HEK293T (cell line): ENCODE measurements at regions not wholly inside any gene's neighbourhood (a gene's known extent, or its start where the extent isn't known, plus 50 kb on each side); places are given as distances from the start of the nearest gene placed in this dataset.

Experiments
- ARNT ChIP-seq: fragments of 450-650 bp; IDR thresholded peaks from 2 replicates; pipeline ENCODE4 v1.6.1; 2017; ENCODE audit warnings: mild to moderate bottlenecking
- CTBP1 ChIP-seq: fragments of 450-650 bp; IDR thresholded peaks from 2 replicates; pipeline ENCODE4 v1.6.1; 2016; ENCODE audit warnings: borderline replicate concordance
- NFRKB ChIP-seq: fragments of 450-650 bp; IDR thresholded peaks from 2 replicates; pipeline ENCODE4 v1.6.1; 2016; ENCODE audit warnings: mild to moderate bottlenecking, moderate library complexity
- SP1 ChIP-seq: fragments of 450-650 bp; IDR thresholded peaks from 2 replicates; pipeline ENCODE4 v1.6.1; 2017
- SUZ12 ChIP-seq: fragments of 450-650 bp; IDR thresholded peaks from 2 replicates; pipeline ENCODE4 v1.6.1; 2016; ENCODE audit warnings: mild to moderate bottlenecking
- ZNF384 ChIP-seq: fragments of 450-650 bp; IDR thresholded peaks from 2 replicates; pipeline ENCODE4 v1.6.1; 2016

GRCh38 chr2:8431446-8432125 lies 250.3 kb upstream of the ID2 start:
- TF ChIP-seq ZNF384 = no peak
- TF ChIP-seq ARNT = no peak
- no peak for TF ChIP-seq CTBP1
- TF ChIP-seq SUZ12 = no peak
- TF ChIP-seq NFRKB = no peak
- TF ChIP-seq SP1 = no peak
